ENCODE measurements at regions not wholly inside any gene's neighbourhood (a gene's known extent, or its start where the extent isn't known, plus 50 kb on each side); places are given as distances from the start of the nearest gene placed in this dataset.

- TF ChIP-seq POLR2AphosphoS5 (IDR thresholded peaks at IDR 0.05; ENCODE audit: low read depth, low read length): no peak
- no peak for TF ChIP-seq POLR2A (IDR thresholded peaks at IDR 0.05; ENCODE audit: low read depth, low read length)
These were observed 1021.2 kb downstream of the PCDH7 start for GRCh38 chr4:31741326-31741725.
